ENCODE measurements at regions not wholly inside any gene's neighbourhood (a gene's known extent, or its start where the extent isn't known, plus 50 kb on each side); places are given as distances from the start of the nearest gene placed in this dataset.

- TF ChIP-seq CTCF (optimal IDR thresholded peaks at IDR 0.05 in 1 of 3, IDR thresholded peaks at IDR 0.05 in 1 of 3, conservative IDR thresholded peaks at IDR 0.05 in 1 of 3; ENCODE audit: extremely low read depth in 1 of 3, insufficient read depth in 2 of 3, low read length in 3 of 3) (no peak), EZH2 (IDR thresholded peaks at IDR 0.05; ENCODE audit: low read length) (no peak)
These were observed 406.3 kb upstream of the RGS17 start for GRCh38 chr6:153537422-153537821.

Measured in keratinocyte (primary cell).